HL-60 (cell line): ENCODE measurements at regions not wholly inside any gene's neighbourhood (a gene's known extent, or its start where the extent isn't known, plus 50 kb on each side); places are given as distances from the start of the nearest gene placed in this dataset.

Experiments
- POLR2AphosphoS5 ChIP-seq: IDR thresholded peaks from 2 replicates; pipeline ENCODE4 v1.6.1; 2012; ENCODE audit warnings: low read depth
- TF ChIP-seq, protein P1 (sequence below): IDR thresholded peaks from one replicate; pipeline ENCODE4 v1.5.1; 2011; ENCODE audit warnings: low read length, control low read depth, inconsistent platforms; ENCODE audit not compliant: insufficient read depth

DNA sequence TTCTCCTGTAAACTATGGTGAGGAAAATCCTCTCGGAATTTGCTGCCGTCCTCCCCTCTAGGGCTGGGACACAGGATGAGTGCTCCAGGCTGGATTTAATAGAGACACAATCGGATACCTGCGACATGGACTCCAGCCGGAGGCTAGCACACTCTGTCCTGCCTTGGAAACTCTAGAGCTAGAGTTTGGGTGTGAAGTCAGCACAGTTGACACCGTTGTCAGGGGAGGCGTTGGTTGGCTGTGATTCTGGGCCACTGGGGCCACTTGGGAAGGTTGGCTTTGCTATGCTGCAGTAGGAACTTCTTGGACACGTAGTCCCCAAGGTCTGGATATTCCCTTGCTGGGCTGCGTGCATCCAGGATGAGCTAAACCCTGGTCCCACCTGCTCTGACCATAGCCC, 169.4 kb downstream of the NRN1 start:
- TF ChIP-seq, protein P1, sequence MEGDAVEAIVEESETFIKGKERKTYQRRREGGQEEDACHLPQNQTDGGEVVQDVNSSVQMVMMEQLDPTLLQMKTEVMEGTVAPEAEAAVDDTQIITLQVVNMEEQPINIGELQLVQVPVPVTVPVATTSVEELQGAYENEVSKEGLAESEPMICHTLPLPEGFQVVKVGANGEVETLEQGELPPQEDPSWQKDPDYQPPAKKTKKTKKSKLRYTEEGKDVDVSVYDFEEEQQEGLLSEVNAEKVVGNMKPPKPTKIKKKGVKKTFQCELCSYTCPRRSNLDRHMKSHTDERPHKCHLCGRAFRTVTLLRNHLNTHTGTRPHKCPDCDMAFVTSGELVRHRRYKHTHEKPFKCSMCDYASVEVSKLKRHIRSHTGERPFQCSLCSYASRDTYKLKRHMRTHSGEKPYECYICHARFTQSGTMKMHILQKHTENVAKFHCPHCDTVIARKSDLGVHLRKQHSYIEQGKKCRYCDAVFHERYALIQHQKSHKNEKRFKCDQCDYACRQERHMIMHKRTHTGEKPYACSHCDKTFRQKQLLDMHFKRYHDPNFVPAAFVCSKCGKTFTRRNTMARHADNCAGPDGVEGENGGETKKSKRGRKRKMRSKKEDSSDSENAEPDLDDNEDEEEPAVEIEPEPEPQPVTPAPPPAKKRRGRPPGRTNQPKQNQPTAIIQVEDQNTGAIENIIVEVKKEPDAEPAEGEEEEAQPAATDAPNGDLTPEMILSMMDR, result no peak
- TF ChIP-seq POLR2AphosphoS5, result no peak
